DND-41 (cell line): ENCODE measurements at regions not wholly inside any gene's neighbourhood (a gene's known extent, or its start where the extent isn't known, plus 50 kb on each side); places are given as distances from the start of the nearest gene placed in this dataset.

Experiments
- ATAC-seq: fragments of 200-7000 bp; cut with Tn5 transposase; 3 replicates; pipeline ENCODE4 v1.9.1; 2021; ENCODE audit warnings: low read depth; ENCODE audit not compliant: insufficient read depth
- DNase-seq: peaks from one replicate; pipeline ENCODE4 v3.0.0-alpha.2; 2020
- H2AFZ ChIP-seq: 2 replicates; pipeline ENCODE4 v1.6.0; 2012; ENCODE audit warnings: low read depth, low read length
- H3K27ac ChIP-seq: 2 replicates; pipeline ENCODE4 v1.5.1; 2012; ENCODE audit warnings: low read length, inconsistent platforms
- H3K27me3 ChIP-seq: fragments of 200-600 bp; sonication (generic); 2 replicates; pipeline ENCODE4 v1.6.0; 2012; ENCODE audit warnings: low read length, mild to moderate bottlenecking, inconsistent platforms; ENCODE audit not compliant: insufficient read depth, poor library complexity
- H3K36me3 ChIP-seq: 2 replicates; pipeline ENCODE4 v1.5.1; 2012; ENCODE audit warnings: low read length, inconsistent platforms; ENCODE audit not compliant: insufficient read depth
- H3K4me1 ChIP-seq: 2 replicates; pipeline ENCODE4 v1.5.1; 2012; ENCODE audit warnings: mild to moderate bottlenecking, low read length; ENCODE audit not compliant: insufficient read depth
- H3K4me2 ChIP-seq: 2 replicates; pipeline ENCODE4 v1.6.0; 2012; ENCODE audit warnings: mild to moderate bottlenecking, moderate library complexity, low read length, inconsistent platforms; ENCODE audit not compliant: insufficient read depth
- H3K4me3 ChIP-seq, 2 experiments: fragments of 200-600 bp in 1 of 2; shearing (Covaris generic) in 1 of 2; 2 replicates each; pipeline ENCODE4 v1.5.1; 2012 to 2016; ENCODE audit warnings: inconsistent platforms in 2 of 2, low read length in 2 of 2, mild to moderate bottlenecking in 2 of 2, low read depth in 1 of 2, moderate library complexity in 1 of 2
- H3K79me2 ChIP-seq: 2 replicates; pipeline ENCODE4 v1.6.0; 2012; ENCODE audit warnings: low read length, inconsistent platforms; ENCODE audit not compliant: insufficient read depth
- H3K9ac ChIP-seq: 2 replicates; pipeline ENCODE4 v1.6.0; 2012; ENCODE audit warnings: low read depth, mild to moderate bottlenecking, inconsistent platforms, low read length, moderate library complexity
- H3K9me3 ChIP-seq: 2 replicates; pipeline ENCODE4 v1.5.1; 2012; ENCODE audit warnings: low read length, moderate library complexity, mild to moderate bottlenecking, inconsistent platforms; ENCODE audit not compliant: insufficient read depth, severe bottlenecking
- H4K20me1 ChIP-seq: 2 replicates; pipeline ENCODE4 v1.6.0; 2012; ENCODE audit warnings: low read length; ENCODE audit not compliant: insufficient read depth
- CTCF ChIP-seq: IDR thresholded peaks from 2 replicates; pipeline ENCODE4 v1.5.1; 2012; ENCODE audit warnings: borderline replicate concordance, low read length, moderate library complexity, mild to moderate bottlenecking; ENCODE audit not compliant: poor library complexity, severe bottlenecking; ENCODE audit errors: extremely low read depth
- EZH2 ChIP-seq: IDR thresholded peaks from 3 replicates; pipeline ENCODE4 v1.6.1; 2012; ENCODE audit warnings: borderline replicate concordance, low read depth, mild to moderate bottlenecking, moderate library complexity, low read length, inconsistent platforms; ENCODE audit not compliant: severe bottlenecking

DNA sequence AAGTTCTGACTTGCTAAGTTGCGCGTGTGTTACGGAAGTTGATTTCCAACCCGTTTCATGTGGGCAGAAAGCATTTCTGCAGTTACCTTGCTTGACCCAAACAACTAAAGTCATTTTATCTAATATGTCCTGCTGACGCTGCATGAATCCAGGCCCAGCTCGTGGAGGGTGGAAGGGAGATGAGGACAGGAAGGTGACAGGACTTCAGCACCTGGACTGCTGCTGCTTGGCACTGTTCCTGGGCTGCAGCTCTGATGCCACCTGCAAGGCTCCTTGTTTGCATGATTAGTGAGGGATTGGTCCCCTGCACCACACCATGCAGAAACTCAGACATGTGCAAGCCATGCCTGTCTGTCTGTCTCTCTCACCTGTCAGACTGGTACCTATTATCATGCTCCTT is 198.4 kb downstream of the PRDM2 start:
- ATAC-seq (no peak), DNase-seq (no peak)
- H3K4me2 ChIP-seq, result no peak overlapping the region

DNA sequence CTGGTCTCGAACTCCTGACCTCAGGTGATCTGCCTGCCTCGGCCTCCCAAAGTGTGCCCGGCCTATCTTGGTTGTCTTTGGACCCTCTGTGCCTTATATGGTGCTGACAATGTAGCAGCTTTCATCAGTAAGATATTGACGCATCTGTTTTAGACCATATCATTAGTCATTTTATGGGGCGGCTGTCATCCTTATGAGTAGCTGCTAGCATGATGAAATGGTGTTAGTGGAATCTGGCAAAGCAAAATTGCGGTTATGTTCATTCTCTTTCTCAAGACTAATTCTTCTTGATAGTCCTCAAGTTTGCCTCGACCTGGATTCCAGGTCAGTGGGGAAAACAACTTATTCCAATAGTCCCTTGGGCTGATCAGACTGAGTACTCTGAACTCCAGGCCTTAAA is 199.9 kb downstream of the PRDM2 start:
- peaks cover 7% of the 10 kb centered on the region for H3K27me3 ChIP-seq
- no peak overlapping the region for H3K4me3 ChIP-seq
- no peak overlapping the region for H3K27ac ChIP-seq
- no peak overlapping the region for H3K9ac ChIP-seq
- no peaks in the 10 kb centered on the region for H3K36me3 ChIP-seq
- no peaks in the 10 kb centered on the region for H3K79me2 ChIP-seq
- no peak overlapping the region for H2AFZ ChIP-seq
- H4K20me1 ChIP-seq, result no peaks in the 10 kb centered on the region
- DNase-seq, result no peak
- no peak for ATAC-seq
- no peaks in the 10 kb centered on the region for H3K4me1 ChIP-seq
- no peak for TF ChIP-seq EZH2
- no peak for TF ChIP-seq CTCF
- H3K4me2 ChIP-seq, result no peak overlapping the region
- no peaks in the 10 kb centered on the region for H3K9me3 ChIP-seq

More for the DNA sequence above, 198.4 kb downstream of the PRDM2 start:
- Histone ChIP-seq H4K20me1 (no peaks in the 10 kb centered on the region), H3K4me3 (no peak overlapping the region), H3K4me1 (no peaks in the 10 kb centered on the region), H3K27ac (no peak overlapping the region), H2AFZ (no peak overlapping the region), H3K27me3 (peaks cover 7% of the 10 kb centered on the region), H3K36me3 (no peaks in the 10 kb centered on the region), H3K9ac (no peak overlapping the region), H3K79me2 (no peaks in the 10 kb centered on the region), H3K9me3 (no peaks in the 10 kb centered on the region)
- TF ChIP-seq CTCF (no peak), EZH2 (no peak)

DNA sequence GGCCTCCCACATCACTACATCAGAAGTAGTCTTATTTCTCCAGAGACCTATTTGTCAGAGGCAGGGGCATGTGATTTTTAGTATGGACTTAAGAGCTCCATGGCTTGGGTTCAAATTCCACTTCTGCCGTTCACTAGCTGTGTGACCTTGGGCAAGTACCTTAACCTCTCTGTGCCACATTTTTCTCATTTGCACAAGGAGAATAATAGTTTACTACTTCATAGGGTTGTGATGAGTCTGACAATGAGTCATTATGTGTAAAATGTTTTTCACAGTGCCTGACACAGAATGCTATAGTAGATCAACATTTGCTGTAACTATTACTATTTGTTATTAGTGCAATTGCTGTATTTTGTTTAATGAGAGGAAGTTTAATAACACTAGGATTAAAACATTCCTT is 200.6 kb downstream of the PRDM2 start:
- no peaks in the 10 kb centered on the region for H4K20me1 ChIP-seq
- no peak overlapping the region for H3K4me3 ChIP-seq
- ATAC-seq, result no peak
- H3K27ac ChIP-seq, result no peak overlapping the region
- H3K4me1 ChIP-seq, result no peaks in the 10 kb centered on the region
- H3K9ac ChIP-seq, result no peak overlapping the region
- no peaks in the 10 kb centered on the region for H3K79me2 ChIP-seq
- no peak overlapping the region for H3K4me2 ChIP-seq
- H2AFZ ChIP-seq, result no peak overlapping the region
- no peaks in the 10 kb centered on the region for H3K36me3 ChIP-seq
- H3K27me3 ChIP-seq, result peaks cover 7% of the 10 kb centered on the region
- DNase-seq, result no peak
- no peaks in the 10 kb centered on the region for H3K9me3 ChIP-seq
- TF ChIP-seq CTCF (no peak), EZH2 (no peak)

DNA sequence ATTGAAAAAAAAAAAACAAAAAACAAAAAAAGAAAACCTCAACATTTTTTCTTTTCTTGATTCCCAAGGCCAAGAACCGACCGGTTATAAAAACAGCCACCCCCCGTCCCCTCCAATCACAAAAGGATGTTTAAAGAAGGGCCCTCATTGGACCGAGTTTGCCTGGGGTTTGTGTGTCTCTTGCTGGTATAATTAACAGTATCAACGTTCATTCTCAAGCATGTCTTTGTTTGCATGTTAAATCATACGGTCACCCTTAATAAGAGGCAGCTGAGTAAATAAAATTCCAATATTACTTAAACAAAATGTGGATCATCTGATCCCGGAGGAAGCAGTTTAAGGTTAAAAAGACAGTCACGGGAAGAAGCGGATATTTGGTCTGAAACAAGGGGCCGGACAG is 201.1 kb downstream of the PRDM2 start:
- no peak for DNase-seq
- H4K20me1 ChIP-seq, result no peaks in the 10 kb centered on the region
- H3K9ac ChIP-seq, result no peak overlapping the region
- no peak overlapping the region for H3K27ac ChIP-seq
- no peak overlapping the region for H2AFZ ChIP-seq
- no peaks in the 10 kb centered on the region for H3K4me1 ChIP-seq
- H3K36me3 ChIP-seq, result no peaks in the 10 kb centered on the region
- no peak overlapping the region for H3K4me2 ChIP-seq
- no peak overlapping the region for H3K4me3 ChIP-seq
- H3K9me3 ChIP-seq, result no peaks in the 10 kb centered on the region
- H3K79me2 ChIP-seq, result no peaks in the 10 kb centered on the region
- TF ChIP-seq EZH2 (no peak), CTCF (no peak)
- ATAC-seq, result no peak
- H3K27me3 ChIP-seq, result peaks cover 7% of the 10 kb centered on the region
